Fibroblast of gingiva (primary cell): ENCODE measurements at regions not wholly inside any gene's neighbourhood (a gene's known extent, or its start where the extent isn't known, plus 50 kb on each side); places are given as distances from the start of the nearest gene placed in this dataset.

Experiments
- DNase-seq: peaks from one replicate; pipeline ENCODE4 v3.0.0-alpha.2; 2011; ENCODE audit warnings: low read depth

DNA sequence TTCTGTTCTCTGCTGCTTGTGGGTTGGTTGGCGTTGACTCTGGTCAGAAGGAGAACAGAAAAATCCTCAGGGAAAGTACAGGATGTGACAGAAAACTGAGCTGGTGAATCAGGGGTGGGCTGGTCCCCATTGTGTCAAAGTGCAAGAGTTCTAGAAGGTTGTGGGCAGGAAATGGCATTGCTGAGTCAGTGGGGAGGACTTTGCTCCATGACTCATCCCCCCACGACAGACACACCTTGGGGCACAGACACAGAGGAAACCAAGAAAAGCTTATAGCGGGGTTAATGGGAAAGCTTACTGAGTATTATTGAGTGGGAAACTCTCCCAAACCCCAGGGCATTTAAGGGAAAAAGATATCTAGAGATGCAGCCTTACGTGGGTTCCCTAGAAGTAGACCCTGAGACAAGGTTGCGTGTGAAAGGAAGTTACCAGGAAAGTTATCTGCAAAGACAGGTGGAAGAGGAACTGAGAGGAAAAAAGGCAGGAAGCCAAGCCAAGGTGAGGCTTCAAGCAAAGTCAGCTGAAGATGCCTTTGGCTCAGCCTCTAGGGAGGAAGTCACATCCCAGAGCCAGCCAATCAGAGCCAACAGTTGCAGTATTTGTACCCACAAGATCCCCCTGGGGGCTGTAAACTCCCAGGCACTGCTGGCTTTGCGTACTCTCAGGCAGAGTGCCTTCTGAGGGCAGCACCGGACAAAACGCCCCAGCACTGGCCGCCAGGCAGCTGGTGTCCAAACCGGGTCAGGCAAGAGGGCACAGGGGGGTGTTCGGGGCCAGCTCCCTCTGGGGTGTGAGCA lies 86.4 kb downstream of the FOXL1 start:
- DNase-seq, result peak; percentile 96

DNA sequence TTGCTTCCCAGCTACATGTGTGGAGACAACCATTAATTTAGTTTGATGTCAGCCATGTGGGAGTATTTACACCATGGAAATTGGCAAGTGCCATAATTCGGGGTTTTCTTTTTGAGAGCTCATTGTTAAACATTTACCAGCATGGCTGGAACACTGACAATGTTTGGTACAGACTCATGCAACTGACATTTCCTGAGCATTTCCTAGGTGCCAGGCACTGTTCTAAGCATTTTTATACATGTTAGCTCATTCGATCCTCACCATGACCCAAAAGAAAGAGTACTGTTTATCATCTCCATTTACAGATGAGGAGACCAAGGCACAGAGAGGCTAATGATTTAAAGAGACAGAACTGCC lies 86.9 kb downstream of the FOXL1 start:
- DNase-seq, result peak; percentile 90

DNA sequence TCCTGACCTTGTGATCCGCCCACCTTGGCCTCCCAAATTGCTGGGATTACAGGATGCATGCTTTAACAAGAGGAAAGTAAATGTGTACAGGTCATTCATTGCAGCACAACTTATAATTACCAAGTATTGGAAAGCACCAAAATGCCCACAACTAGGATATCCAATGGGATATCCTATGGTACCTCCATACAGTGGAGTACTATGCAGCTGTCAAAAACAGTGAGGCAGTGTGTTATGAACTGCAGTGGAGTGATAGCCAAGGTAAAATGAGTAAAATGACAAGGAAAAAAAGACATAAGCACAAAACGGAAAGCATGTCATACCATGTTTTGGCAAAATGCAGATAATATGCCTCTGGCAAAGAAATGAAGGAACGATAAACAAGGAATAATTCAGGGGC lies 87.6 kb downstream of the FOXL1 start:
- no peak for DNase-seq

- DNase-seq, result peak; percentile 49
Observed at GRCh38 chr16:86667035-86667434, 88.7 kb downstream of the FOXL1 start.

GRCh38 chr16:86668136-86668910 lies 90.0 kb downstream of the FOXL1 start:
- peak; percentile 59 for DNase-seq

DNA sequence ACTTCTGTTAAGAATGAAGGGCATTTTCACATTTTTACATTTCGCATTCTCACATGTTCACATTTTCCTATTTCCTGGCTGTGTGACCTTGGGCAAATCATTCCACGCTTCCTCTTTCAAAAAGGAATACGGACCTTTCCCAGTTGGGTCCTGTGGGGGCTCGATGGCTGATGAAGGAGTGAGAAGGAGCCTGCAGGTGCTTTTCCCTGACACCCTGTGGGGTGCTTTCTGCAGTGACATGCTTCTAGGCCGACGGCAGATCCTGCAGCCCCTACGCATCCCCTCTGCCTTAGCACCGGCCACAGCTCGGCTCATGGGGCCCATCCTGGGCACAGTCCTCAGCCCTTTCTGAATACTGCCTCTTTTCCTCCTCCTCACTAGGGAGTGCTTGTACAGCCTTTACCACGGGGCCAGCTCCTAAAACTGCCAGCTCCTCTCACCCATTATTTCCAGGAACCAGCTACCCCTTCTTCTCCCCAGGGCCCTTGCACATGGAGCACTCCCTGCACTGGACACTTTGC lies 91.0 kb downstream of the FOXL1 start:
- DNase-seq, result no peak

DNA sequence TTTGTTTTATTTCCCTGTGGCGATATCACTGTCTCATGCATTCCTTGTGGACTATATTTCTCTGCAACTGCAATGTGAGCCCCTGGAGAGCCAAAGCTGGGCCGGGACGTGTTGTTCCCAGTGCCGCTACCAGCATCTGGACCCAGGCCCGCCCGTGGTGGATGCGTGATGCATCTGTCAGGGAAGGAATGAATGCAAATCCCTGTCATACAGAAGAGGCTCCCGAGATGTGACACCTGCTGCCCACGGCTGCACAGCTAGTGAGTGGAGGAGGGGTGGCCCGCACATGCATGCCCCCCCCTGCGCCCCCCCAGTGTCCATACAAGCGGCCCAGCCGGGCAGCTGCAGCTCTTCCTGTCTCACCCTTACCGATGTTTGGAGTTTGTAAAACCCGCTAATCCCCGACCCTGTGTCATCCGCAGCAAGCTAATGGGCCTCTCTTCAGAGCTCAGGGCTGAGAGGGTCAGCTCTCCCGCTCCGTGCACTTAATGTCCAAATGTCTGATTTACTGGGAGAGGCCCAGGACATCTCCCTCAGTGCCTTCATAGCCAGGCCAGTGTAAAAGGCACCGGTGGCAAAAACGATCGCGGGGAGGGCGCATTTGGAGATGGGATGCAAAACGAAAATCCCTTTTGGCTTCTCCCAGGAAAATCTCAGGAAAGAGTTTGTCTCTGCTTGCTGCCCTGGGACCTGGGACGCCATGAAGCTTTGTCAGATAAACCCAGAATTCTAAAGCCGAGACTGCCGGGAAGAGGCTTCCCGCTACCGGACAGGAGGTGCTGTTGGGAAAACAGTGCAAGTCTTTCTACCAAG lies 91.8 kb downstream of the FOXL1 start:
- DNase-seq, result no peak

- no peak for DNase-seq
Observed at GRCh38 chr16:86670750-86671234, 92.4 kb downstream of the FOXL1 start.

- DNase-seq, result peak; percentile 13
Observed at GRCh38 chr16:86671486-86672178, 93.3 kb downstream of the FOXL1 start.

- DNase-seq, result no peak
Observed at GRCh38 chr16:86672179-86672863, 94.0 kb downstream of the FOXL1 start.

- no peak for DNase-seq
Observed at GRCh38 chr16:86673090-86673955, 95.0 kb downstream of the FOXL1 start.

DNA sequence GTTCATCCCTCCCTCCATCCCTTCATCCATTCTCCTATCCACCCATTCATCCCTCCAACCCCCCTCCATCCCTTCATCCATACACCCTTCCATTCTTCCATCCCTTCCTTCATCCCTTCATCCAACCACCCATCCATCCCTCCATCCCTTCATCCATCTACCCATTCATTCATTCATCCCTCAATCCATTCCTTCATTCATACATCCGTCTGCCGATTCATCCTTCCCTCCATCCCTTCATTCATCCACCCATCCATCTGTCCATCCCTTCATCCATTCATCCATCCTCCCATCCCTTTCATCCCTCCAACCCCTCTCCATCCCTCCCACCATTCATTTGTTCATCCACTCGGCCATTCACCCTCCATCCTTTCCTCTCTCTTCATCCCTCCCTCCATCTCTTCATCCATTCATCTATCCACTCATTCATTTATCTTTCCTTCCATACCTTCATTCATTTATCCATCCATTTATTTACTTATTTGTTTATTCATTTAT lies 95.7 kb downstream of the FOXL1 start:
- DNase-seq, result no peak

DNA sequence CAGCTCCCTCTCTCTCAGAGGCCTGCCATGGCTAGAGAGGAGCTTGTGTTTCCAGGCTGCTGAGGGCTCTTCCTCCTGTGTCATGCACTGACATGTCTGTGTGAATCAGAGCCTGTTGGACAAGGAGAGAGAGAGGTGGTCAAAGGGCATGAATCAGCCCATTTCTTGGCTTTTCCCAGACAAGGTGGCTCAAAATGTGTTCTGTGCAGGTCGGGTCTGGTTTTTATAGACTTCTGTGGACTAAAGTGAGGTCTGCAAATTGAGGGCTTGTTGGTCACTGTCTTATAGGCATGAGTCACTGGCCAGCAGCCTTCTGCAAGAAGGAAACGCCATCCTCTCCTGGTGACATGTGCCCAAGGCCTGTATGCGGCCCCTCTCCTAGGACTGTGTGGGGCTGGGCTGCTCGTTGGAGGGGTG lies 97.9 kb downstream of the FOXL1 start:
- DNase-seq, result peak; percentile 44

DNA sequence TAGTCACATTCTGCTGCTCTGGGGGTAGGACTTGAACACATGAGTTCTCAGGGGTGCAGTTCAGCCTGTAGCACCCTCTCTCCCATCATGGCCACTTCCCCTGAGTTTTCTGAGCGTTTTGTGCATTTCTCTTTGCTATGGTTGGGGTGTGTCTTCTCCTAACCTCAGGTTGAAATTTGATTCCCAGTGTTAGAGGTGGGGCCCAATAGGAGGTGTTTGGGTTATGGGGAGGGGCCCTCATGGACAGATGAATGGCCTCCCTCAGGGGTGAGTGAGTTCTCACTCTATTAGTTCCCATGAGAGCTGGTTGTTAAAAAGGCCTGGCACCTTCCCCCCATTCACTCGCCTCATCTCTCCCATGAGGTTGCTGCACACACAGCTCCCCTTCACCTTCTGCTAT lies 101.1 kb downstream of the FOXL1 start:
- DNase-seq, result no peak

DNA sequence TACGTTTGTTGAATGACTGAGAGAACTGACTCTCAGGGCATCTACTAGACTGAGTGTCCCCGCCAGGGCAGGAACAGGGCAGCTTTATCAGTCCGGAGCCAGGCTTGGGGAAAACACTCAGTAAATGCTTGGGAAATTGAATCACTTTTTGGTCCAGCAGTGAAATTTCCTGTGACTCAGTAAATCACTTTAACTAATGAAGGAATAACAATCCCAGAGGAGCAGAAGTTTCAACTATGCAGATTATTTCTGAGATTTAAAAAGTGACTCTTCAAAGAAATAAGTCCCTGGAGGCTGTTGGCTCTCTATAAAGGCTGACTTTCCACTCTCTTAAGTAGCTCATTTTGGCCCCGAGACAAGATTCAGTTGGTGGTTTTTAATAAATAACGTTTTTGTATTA lies 101.8 kb downstream of the FOXL1 start:
- DNase-seq, result peak; percentile 77

DNA sequence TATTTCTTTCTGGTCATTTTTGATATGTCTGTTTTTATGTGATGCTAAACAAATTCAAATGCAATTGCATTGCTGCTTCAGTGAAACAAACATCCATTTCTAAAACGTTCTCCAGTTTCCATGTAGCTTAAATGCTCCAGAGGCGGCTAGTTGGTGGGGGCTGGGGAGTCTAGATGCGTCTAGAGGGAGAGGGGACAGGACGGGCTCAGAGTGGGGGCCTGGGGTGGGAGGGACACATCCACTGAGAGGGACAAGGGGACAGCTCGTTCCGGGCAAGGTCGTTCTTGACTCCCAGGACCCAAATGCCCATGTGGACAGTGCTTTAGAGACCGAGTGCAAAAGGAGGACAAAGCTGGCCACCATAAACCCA lies 102.3 kb downstream of the FOXL1 start:
- DNase-seq, result no peak

DNA sequence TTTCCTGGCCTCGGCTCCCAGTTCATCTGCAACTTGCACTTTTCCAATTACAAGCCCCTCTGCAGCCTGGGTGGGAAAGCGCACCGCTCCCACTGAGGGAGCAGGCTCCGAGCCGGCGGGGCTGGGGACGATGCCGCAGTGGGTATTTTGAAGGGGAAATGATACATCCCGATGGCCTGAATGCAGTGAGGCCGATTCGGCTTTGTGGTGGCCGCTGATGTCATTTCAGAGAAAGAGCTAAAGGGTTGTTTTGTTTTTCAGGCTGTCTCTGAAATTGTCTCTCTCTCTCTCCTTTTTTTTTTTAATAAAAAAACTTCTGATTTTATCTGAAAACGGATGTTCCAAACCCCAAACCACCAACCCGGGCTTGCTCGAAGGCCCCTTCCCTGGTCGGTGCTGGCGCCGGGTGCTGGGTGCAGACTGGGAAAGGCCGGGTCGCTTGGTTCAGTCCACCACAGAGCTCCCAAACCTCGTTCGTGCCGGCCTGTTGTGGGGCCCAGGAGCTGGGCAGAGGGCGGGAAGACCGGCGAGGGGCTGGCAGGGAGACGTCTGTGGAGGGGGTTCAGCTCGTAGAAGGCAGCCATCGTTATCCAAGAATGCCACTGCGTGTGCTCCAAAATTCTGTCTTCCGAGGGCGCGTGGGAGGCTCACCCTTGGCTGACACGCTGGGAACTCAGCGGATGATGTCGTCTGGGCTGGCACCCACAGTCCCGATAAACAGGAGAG lies 102.8 kb downstream of the FOXL1 start:
- no peak for DNase-seq

GRCh38 chr16:86681757-86682106 lies 103.4 kb downstream of the FOXL1 start:
- DNase-seq, result no peak

GRCh38 chr16:86682219-86682904 lies 104.0 kb downstream of the FOXL1 start:
- no peak for DNase-seq
